ENCODE measurements at regions not wholly inside any gene's neighbourhood (a gene's known extent, or its start where the extent isn't known, plus 50 kb on each side); places are given as distances from the start of the nearest gene placed in this dataset.
A peak's percentile ranks its signal among the peaks of the same experiment; 100 is the strongest.

DNA sequence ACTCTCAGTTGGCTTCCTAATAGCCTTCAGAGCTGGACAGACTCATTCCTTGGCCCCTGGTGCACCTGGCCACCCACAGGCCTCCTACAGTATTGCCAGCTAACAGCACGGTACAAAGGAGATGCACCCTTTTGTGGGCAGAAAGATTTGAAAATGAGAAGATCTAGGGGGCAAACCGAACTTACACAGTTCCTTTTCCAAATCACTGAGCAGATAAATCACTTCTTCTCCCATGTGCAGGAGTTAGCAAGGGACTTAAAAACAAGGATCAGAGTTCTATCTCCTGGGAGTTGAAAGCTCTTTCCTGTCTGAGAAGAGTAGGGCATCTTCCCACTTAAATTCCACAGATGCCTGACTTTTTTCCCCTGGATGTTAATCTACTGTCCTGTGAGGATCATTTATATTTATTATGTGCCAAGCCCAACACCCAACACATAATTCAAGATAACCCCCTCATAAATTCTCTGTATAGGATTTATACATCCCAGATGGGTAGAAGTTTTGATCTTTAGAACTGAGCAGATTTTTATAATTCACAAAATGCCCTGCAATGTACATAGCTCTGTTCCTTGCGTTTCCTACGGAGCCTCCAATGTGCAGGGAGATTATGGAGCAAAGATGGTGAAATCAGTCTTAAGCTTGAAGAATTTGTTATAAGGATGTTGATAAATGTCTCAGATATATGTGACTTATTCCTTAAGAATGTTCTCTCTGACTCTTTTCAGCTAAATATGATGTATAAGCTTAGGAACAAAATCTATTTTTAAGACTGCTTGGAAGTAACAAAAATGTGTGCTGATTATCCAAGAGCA is 207.2 kb upstream of the DAPK1 start:
- no peak for DNase-seq

DNA sequence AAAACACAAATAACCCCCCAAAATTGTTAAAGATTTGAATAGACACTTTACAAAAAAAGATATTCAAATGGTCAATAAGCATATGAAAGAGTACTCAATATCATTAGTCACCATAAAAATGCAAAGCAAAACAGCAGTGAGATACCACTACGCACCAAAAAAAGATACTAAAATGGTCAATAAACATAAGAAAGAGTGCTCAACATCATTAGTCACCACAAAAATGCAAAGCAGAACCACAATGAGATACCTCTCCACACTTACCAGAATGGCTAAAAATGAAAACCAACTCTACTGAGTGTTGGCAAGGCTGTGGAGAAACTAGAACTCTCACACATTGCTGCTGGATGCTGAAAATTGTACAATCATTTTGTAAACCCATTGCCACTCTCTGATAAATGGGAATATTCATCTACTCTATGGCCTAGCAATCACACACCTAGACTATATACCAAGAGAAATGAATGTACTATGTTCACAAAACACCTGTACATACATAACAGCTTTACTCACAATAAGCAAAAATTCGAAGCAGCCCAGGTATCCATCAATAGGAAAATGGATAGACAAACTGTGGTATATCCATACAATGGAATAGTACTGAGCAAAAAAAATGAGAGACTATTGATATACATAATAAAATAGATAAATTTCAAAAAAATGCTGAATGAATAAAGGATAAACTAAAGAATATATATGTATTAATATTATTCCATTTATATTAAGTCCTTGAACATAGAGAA is 205.0 kb upstream of the DAPK1 start:
- no peak for DNase-seq

DNA sequence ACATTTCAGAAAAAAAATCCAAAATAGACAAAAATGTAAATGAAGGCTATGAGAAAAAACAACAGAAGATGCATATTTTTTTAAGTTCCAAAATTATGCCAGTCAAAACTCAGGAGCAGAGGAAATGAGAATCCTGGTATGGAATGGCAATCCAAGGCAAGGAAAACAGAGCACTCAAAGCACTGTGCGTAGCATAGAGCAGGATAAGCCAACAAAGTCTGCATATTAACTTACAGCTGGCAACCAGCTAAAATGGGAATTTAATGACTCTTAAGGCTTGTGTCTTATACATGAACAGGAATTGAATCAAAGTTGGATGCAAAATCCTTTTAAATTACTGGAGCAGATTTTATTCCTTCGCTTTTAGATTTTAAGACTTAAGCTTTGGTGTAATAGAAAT is 203.5 kb upstream of the DAPK1 start:
- DNase-seq = no peak

DNA sequence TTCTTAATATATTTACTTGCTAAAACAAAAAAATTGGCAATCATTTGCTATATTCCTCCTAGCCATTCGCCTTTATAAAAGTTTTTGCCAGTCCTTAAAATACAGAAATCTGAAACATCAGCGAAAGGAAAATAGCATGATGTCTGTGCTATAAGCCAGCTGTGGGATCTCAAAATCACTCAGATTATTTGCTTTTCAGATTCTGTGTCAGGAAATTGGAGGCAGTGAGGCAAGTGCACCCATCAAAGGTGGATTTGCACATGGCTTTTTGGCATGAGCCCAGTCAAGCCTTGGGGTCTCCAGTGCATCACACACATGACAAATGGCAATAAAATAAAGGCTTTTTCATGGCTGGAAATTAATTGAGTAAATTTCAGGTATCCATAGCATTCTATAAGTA is 196.8 kb upstream of the DAPK1 start:
- no peak for DNase-seq

DNA sequence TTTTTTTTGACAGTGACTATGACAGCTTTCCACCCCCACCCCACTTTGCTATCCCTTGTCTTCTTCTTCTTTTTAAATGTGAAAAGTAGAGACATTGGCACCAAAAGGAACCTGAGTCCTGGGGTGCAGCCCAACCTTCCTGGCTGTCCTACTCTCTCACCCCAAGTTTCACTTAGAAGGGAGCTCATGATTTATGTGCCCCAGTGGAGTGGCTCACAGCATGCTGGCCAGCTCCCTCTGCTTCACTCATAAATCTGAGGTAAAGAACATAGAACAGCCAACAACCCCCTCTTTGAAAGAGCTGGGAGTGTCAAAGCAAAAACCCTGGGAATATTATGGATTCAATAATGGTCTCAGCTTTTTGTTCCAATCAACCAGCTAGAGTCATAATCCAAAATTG is 196.3 kb upstream of the DAPK1 start:
- DNase-seq = no peak

DNA sequence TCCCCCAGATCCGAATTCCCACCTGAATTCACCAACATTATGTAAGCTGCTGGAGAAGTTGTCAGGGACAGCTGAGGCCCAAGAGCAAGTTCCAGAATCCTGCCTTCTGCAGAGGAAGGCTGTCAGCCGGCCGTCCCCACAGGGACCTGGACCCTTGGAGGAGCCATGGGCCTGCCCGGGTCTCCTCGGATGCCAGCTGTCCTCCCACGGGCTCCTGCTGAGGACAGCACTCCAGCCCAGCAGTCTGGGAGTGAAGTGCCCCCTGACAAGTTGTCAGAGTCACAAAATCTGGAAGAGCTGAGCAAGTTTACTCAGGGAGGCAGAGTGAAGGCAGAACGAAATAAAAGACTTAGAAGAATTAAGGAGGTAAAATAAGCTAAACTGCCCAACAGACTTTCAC is 192.5 kb upstream of the DAPK1 start:
- DNase-seq = no peak

DNA sequence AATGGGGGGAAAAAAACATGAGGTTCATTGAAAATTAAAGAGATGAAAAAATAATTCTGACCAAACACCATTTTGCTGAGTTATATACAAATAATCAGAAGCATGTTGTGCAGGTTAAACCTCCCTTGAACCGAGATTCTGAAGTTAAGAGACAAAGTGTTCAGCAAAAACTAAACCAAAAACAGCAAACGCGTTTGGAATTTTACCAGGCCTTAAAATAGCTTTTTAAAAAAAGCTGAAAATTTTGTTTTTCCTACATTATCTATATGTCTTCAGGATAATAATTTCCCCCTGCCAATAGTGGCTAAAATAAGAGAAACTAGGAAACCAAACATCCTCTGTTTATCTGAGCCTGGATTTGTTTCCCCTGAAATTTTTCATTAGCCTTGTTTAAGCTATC is 191.7 kb upstream of the DAPK1 start:
- no peak for DNase-seq

DNA sequence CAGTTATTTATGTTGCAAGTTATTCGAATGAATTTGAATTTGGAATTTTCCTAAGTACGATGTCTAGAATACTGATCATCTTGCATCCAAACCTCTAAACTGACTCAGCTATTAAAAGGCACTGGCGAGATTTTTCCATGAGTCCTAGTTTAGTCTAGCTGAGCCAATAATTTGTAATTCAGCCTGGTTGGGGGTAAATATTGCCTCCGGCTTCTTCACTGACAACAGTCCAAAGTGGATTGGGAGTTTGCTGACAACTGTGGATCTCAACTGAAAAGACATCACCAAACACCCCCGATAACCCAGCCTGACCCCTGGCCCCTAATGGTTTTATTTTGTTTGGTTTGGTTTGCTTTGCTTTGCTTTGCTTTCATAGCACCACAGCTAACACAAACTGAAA is 189.8 kb upstream of the DAPK1 start:
- no peak for DNase-seq

DNA sequence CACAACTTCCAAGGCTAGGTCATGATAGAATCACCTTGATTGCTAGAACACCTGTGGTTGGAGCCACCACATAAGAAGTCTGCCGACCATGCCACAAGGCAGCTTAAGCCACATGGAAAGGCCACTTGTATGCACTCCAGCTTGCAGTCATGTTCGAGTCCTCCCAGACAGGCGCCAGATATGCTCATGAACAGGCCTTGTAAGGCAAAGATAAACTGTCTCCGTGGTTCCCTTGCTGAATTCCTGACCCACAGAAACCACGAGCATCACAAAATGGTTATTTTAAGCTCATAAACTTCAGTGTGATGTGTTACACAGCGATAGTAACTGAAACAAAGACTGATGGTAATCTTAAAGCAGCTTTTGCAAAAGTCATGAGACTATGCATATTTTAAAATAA is 188.4 kb upstream of the DAPK1 start:
- DNase-seq = no peak

DNA sequence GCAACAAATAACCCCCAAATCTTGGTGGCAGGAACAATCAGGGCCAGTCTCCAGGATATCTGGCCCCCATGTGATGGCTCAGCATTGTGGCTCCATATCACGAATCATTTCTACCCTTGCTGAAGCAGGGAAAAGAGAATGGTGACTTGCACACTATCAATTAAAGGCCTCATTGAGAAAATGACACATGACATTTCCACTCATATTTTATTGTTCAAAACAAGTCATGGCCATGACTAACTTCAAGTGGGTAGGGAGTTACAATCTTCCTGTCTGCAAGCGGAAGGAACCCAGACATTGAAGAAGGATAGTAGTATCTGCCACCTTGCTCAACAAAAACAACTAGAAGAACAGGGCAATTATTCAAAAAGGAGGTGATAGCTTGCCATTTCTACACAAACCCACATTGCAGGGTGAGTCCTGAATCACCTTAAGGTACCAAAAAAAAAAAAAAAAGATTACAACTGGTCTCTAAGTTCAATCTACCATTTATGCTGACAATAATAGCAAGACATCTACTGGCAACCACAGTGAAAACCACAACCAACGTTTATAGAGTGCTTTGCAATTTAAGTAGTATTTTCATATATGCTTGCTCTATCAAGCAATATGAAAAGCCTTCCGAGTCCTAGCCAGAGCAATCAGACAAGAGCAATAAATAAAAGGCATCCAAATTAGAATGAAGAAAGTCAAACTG is 186.7 kb upstream of the DAPK1 start:
- no peak for DNase-seq

DNA sequence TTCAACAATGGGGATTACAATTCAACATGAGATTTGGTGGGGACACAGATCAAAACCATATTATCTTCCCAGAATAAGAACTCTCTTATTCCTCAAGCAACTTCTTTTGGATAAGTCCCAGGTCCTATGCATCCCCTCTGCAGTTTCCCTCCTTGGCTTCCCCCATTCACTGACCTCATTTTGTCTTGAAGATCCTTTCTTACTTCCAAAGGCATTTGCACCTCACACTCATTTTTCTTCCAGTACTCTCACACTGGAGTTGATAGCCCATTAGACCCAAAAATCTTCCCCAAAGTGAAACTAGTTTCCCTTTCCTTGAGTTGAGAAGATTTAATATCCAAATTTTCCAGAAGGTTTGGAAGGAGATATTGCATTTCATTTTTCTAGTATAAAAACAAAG is 178.0 kb upstream of the DAPK1 start:
- DNase-seq = no peak

DNA sequence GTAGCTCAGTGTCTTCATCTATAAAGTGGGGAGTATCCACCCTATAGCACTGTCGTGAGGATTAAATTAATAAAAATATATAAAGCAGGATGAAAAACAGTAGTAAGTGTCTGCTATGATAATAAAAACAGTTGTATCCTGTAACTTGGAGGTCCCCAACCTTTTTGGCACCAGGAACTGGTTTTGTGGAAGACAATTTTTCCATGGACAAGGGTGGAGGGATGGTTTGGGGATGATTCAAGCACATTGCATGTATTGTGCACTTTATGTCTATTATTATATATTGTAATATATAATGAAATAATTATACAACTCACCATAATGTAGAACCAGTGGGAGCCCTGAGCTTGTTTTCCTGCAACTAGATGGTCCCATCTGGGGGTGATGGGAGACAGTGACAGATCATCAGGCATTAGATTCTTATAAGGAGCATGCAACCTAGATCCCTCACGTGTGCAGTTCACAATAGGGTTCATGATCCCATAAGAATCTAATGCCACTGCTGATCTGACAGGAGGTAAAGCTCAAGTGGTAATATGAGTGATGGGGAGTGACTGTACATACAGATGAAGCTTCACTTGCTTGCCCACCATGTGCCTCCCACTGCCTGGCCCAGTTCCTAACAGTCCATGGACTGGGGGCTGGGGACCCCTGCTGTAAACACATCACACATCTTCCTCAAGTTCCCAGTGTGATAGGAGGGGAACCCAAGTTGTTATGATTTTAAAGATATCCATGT is 177.4 kb upstream of the DAPK1 start:
- no peak for DNase-seq

DNA sequence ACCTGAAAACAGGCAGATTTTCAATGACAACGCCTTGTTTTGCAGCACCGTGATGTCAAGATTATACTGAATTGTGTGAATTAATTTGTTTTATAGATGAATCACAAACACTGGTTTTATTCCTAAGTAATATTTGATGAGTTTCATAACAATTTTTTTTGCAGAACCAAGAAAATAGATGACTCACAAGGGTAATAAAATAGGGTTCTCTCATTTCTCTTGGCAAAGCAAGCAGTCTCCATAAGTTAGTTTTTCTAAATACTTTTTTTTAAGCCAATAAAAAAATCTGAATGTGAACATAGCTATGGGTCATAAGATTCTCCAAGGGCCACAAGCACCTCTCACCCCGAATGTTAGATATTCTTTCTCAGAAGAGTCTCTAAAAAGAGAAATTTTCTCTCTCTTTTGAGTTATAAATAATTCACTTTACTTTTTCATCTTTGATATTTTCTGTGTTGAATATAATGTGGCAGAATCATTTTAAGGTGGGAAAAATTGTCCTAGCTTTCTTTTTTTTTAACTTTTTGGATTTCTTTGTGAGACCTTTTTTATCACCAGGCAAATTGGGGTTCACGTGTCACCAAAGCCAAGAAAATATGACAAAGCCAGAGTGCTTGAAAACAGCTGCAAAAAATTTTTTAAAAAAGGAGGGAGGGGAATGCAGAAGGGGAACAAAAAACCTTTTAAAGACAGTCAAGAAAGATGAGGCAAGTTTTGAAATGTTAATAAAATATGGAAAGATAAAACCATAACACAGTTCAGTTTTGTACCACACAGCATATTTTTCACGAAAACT is 174.6 kb upstream of the DAPK1 start:
- DNase-seq = peak in 1 of 2 donors; percentile 24

DNA sequence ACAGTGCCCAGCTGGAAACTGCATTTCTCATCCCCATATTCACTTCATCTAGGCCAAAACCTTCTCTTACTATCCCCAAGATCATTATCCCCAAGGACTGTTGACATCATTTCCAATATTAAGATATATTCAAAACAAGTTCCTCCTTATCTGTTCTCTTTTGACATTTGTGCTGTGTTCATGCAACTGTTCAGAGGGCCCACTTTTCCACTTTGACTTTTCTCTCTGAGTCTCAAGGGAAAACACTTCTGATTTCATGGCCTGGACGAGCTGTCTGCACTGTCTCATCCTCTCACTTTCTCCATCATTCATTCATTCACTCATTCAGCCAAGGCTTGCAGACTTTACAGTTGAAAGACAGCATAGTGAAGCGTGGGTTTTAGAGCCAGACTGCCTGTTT is 173.7 kb upstream of the DAPK1 start:
- no peak for DNase-seq

DNA sequence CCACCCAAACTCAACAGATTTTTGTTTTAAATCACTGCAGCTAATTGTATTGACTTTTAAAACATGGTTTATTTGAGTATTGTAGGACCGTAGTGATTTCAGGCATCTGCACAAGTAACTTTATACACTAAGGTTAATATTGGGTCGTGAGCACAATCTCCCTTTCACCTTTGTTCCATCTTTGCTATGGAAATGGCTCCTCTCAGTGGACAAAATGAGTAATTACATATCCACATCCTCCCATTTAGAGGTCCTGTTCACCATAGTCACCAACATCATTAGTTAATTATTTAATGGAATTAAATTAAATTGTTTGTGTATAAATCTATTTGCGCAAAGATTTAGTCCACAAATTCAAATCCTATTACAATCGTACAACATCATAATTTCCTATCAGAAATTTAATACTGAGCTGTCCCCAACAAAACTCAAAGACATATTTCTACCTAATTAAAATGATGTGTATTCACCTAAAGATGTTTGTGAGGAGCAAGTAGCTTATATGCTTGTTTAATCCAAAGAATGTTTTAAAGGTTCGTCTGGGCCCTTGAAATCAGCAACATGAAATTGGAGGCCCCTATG is 173.0 kb upstream of the DAPK1 start:
- DNase-seq = peak; percentile 36 to 71

DNA sequence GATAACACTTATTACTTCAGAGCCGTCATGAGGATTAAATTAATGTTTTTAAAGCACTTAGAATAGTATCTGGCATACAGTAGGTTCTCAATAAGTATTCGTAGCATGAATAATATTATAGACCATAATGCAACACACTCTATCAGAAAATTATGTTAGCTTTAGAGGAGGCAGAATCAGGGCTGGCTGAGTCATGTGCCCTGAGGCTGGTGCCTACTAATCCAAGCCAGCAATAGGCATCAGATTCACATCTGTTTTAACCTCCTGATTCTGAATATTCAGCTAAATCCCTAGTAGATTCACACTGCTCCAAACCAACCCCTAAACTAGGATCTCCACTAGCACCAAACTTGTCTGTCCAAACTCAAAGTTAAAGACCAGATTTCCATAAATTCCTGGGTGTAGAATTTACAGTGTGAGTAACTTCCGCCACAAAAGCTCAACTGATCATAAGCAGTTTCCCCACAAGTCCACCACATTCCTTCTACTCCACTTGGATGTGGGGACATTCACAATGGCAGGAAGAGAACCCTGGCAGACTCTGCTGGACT is 170.0 kb upstream of the DAPK1 start:
- no peak for DNase-seq

DNA sequence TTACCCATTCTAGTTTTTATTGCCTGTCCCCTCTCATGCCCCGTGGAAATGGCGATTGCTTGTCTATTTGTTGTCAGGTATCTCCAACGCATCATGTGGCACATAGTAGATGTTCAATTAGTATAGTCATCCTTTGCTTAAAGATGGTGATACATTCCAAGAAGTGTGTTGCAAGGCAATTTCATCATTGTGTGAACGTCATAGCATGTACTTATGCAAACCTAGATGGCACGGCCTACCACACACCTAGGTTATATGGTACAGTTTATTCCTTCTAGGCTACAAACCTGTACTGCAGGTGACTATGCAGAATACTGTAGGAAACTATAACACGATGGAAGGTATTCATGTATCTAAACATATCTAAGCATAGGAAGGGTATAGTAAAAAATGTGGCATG is 163.9 kb upstream of the DAPK1 start:
- peak in 1 of 2 donors; percentile 4 for DNase-seq

DNA sequence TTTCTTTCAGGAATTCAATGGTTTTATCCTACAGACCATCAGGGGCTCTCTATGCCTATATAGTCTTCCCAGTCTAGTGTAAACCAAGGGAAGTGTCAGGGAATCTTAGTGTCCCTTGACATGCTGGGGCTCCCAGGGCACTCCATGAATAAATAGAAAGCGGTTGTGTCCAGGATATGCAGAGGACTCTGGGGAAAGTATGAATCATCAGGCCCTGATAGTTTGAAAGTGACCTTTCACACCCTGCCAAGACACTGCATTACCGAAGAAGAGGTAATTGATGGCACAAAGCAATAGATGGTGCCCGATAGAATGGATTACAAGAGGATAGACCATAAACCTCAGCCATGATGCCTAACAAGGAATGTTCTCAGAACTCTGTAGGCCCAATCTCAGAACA is 163.3 kb upstream of the DAPK1 start:
- DNase-seq = no peak

DNA sequence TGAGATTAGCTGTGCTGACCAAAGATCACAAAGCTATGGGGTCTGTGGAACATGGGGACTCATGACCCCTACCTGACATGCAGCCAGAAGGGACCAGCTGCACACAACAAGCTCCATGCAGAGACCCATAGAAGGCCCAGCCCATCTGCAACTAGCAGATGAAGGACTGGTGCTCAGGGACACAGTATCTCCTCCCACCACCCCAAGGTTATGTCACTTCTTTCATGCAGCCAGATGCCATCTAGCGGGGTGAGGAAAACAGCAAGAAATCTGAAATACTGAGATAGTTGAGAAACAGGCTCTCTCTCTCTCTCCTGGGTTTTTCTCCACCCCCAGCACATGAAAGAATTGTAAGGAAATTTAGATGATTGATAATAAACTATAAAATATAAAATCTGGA is 161.3 kb upstream of the DAPK1 start:
- DNase-seq = peak; percentile 51 to 58

DNA sequence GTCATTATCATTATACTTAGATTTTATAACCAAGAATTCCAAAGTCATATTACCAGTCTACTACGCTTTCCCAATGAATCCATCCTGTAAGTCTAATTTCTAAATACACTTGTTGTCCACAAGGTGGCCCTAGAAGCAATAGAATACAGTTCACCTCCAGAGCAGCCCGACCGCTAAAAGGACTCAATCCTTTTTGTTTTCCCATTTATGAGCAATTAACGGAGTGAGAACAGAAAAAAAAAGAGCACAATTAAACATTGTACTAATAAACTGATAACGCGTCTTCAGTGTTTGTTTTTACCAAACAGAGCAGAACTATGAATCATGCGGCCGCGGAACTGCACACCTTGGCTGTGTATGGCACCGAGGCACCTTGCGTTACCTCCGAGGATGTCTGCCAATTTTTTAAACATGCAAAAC is 160.7 kb upstream of the DAPK1 start:
- DNase-seq = peak; percentile 71 to 72

DNA sequence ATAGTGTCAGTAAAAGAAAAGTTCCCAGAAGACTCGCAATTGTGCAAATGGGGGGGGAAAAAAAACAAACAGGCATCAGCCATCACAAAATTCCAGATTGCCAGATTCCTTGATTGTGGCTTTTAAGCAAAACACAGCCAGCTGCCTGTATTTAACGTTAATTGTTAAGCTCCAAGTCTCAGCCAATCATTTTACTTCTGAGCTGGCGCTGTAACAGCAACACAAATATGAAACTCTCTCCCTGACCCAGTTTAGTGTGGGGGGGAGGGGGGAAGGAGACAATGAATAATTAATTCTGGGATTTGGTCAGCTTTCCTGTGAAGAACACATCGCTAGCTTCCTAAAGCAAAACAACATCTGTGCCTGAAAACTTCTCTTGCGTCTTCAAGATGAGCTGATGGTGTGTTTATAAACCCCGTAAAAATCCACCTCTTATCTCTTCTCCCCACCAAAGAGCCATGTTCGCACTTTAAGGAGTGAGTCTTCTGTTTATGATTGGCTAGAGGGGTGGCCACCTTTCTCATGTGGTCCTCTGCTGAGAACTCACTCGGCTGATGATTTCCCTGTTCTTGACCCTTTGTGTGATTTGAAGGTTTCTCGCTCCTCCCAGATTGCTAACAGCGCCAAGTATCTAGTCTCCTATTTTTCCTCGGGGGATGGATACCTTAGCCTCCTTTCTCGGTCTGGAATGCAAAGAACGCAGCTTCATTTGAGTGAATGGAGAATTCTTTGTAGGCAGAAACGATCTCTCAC is 160.2 kb upstream of the DAPK1 start:
- DNase-seq = no peak

Measured in inflammatory macrophage (primary cell).